ENCODE measurements at regions not wholly inside any gene's neighbourhood (a gene's known extent, or its start where the extent isn't known, plus 50 kb on each side); places are given as distances from the start of the nearest gene placed in this dataset.

DNA sequence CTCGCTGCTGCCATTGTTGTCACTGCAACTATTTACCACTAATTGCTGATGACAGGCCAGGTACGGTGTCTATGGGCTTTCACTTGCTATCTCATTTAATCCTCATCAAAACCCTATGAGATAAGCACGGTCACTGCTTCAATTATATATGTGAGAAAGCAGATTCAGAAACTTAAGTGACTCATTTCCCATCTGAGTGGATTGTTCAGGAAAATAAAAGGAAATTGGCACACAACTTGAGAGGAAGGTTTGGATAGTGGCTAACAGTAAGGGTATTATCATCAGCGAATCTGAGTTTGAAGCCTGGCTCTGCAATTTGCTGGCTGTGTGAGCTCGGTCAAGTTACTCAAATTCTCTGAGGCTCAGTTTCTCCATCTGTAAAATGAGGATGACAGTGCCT lies 196.0 kb downstream of the KCNS3 start:
- TF ChIP-seq, protein P1, sequence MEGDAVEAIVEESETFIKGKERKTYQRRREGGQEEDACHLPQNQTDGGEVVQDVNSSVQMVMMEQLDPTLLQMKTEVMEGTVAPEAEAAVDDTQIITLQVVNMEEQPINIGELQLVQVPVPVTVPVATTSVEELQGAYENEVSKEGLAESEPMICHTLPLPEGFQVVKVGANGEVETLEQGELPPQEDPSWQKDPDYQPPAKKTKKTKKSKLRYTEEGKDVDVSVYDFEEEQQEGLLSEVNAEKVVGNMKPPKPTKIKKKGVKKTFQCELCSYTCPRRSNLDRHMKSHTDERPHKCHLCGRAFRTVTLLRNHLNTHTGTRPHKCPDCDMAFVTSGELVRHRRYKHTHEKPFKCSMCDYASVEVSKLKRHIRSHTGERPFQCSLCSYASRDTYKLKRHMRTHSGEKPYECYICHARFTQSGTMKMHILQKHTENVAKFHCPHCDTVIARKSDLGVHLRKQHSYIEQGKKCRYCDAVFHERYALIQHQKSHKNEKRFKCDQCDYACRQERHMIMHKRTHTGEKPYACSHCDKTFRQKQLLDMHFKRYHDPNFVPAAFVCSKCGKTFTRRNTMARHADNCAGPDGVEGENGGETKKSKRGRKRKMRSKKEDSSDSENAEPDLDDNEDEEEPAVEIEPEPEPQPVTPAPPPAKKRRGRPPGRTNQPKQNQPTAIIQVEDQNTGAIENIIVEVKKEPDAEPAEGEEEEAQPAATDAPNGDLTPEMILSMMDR (conservative IDR thresholded peaks at IDR 0.05): no peak
- TF ChIP-seq EZH2 (IDR thresholded peaks at IDR 0.05; ENCODE audit: low read depth): no peak

All from PC-9 (cell line).